COR-L47 (cell line): ENCODE measurements at regions not wholly inside any gene's neighbourhood (a gene's known extent, or its start where the extent isn't known, plus 50 kb on each side); places are given as distances from the start of the nearest gene placed in this dataset.
A peak's percentile ranks its signal among the peaks of the same experiment; 100 is the strongest.

Experiments used
- DNase-seq: peaks from one replicate; lab custom pipeline; 2025; lab: John Stamatoyannopoulos, UW

- peak; percentile 94 for DNase-seq
Measured at GRCh38 chr20:46811224-46812084, 83.2 kb upstream of the EYA2 start.

- DNase-seq, result no peak
Measured at GRCh38 chr20:46814366-46815232, 80.0 kb upstream of the EYA2 start.

- no peak for DNase-seq
Measured at GRCh38 chr20:46816097-46816496, 78.5 kb upstream of the EYA2 start.

GRCh38 chr20:46816886-46817638 lies 77.6 kb upstream of the EYA2 start:
- DNase-seq, result no peak

- DNase-seq, result no peak
Measured at GRCh38 chr20:46820682-46821081, 74.0 kb upstream of the EYA2 start.

- no peak for DNase-seq
Measured at GRCh38 chr20:46823271-46823751, 71.3 kb upstream of the EYA2 start.

- no peak for DNase-seq
Measured at GRCh38 chr20:46823753-46824152, 70.9 kb upstream of the EYA2 start.

GRCh38 chr20:46826343-46826984 lies 68.2 kb upstream of the EYA2 start:
- DNase-seq, result no peak

- DNase-seq, result no peak
Measured at GRCh38 chr20:46827718-46828458, 66.8 kb upstream of the EYA2 start.

- no peak for DNase-seq
Measured at GRCh38 chr20:46828471-46828870, 66.2 kb upstream of the EYA2 start.

- no peak for DNase-seq
Measured at GRCh38 chr20:46830886-46831632, 63.6 kb upstream of the EYA2 start.

- DNase-seq, result no peak
Measured at GRCh38 chr20:46831633-46832011, 63.0 kb upstream of the EYA2 start.

GRCh38 chr20:46832555-46832954 lies 62.1 kb upstream of the EYA2 start:
- DNase-seq, result no peak

- DNase-seq, result no peak
Measured at GRCh38 chr20:46833360-46833759, 61.3 kb upstream of the EYA2 start.

GRCh38 chr20:46835418-46835817 lies 59.2 kb upstream of the EYA2 start:
- no peak for DNase-seq

- no peak for DNase-seq
Measured at GRCh38 chr20:46837083-46837482, 57.6 kb upstream of the EYA2 start.

- DNase-seq, result no peak
Measured at GRCh38 chr20:46838011-46838410, 56.6 kb upstream of the EYA2 start.

GRCh38 chr20:46840054-46840729 lies 54.5 kb upstream of the EYA2 start:
- DNase-seq, result no peak
